Dedifferentiated amniotic fluid mesenchymal stem cell (primary cell): ENCODE measurements at regions not wholly inside any gene's neighbourhood (a gene's known extent, or its start where the extent isn't known, plus 50 kb on each side); places are given as distances from the start of the nearest gene placed in this dataset.
"Not testable (repeated sequence)": the region's sequence is repeated elsewhere in the genome, so short reads cannot be mapped to it uniquely, and the experiment has no call there.

Source experiments
- DNase-seq: peaks from one replicate; pipeline ENCODE4 v3.0.0-alpha.2; 2016; ENCODE audit errors: extremely low spot score

DNA sequence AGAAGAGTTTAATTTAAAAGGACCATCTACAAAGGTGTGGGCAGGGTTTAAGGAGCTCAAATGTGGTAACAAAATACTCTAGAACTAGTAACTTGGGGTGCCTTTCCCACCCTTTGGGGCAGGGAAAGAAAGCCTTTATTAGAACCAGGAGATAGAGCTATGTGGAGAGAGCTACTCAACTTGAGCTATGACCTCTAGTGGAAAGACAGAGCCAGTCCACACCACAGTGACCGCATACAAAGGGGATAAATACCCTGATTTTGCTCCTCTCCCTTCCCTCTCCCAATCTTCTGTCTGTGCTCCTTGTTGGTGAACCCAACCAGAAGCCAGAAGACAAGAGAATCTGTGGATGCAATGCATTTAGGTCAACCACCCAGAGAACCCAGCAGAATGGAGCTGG lies 54.4 kb upstream of the JAK1 start:
- DNase-seq = no peak

DNA sequence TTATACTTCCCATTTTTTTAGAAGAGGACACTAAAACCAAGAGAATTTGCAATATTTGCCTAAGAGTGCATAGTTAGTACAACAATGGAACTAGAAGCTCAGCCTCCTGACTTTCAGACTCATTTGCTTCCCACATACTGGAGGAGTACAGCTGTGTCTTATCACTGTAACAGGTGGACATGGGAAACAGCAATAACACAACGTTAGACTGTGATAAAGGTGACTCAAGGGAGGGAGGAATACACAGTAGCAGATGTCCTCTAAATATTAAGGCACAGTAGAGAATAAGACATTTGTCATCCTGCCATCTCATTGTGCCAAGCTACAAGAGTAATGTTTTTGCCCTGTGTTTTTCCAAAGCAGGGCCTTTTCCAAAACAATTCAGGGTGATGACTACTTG lies 55.4 kb upstream of the JAK1 start:
- DNase-seq = no peak

DNA sequence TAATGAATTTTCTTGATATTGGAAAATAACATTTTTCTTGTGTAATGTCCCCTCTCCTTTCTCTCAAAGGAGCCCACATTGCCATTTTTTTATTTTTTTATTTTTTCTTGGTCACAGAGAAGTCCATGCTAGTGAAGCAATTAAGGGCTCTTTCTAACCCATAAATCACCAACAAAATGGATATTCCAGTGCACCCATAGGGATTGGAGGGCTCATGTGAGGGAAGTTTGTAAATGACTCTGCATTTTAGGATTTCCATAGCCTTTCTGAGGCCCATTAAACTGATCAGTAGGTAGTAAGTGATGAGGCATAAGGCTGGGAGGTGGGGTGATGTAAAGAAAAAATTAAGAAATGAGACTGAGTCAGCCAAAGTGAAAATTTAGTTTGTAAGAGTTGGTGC lies 55.9 kb upstream of the JAK1 start:
- DNase-seq = no peak

DNA sequence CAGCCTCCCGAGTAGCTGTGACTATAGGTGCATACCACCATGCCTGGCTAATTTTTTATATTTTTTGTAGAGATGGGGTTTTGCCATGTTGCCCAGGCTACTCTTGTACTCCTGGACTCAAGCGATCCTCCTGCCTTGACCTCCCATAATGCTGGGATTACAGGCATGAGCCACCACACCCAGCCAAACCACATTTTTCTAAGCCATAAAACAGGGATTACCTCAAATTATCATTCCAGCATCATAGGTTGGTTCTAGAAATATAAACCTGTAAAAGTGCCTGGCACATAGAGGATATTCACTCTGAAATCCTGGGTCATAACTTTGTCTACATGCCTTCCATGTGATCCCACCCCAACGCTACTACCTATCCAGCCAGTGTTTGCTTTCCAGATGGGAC lies 59.4 kb upstream of the JAK1 start:
- DNase-seq = no peak

DNA sequence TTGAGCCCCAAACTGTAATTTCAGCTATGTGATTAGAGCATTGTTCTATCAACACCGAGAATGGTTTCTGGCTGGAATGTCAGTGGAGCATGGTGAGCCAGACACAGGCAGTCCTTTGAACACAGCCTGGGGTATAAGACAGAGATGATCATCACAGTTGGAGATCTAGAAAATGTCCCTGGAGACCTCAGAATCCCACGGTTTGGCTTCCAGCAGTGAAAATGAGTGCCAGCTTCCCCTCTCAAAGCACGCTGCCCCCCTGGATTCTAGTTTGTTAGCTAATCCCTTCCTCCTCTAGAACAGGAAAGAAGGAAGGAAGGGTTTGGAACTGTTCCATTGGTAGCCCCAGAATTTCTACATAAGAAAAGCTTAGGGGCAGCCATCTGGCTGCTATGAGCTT lies 59.9 kb upstream of the JAK1 start:
- DNase-seq = no peak

DNA sequence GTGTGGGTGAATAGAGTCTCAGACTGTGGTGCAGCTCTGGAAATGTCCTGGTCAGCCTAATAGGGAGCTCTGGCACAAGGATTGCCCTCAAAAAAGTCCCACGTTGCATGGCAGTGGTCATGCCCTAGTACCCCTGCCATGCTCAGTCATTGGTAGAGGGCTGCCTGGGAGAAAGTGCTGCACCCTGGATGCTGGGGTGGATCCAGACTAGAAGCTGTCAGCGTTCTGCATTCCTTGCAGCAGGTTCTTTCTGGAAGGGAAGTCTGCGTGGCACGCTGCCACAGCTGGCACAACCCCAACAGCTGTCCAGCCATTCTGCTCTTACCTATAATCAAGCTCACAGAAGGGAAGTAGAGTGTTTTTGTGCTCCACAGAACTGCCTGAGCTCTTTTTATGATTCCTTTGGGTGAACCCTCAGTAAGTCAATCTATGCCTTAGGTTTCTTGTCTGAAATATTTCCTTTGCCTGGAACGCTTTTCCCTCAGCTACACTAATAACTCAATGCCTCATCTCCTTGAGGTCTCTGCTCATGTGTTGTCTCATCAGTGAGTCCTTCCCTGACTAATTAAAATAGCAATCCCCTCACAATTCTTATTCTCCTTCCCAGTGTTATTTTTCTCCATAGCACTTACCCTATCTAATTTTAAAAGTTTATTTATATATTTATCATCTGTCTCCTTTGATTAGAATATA lies 61.5 kb upstream of the JAK1 start:
- no peak for DNase-seq

DNA sequence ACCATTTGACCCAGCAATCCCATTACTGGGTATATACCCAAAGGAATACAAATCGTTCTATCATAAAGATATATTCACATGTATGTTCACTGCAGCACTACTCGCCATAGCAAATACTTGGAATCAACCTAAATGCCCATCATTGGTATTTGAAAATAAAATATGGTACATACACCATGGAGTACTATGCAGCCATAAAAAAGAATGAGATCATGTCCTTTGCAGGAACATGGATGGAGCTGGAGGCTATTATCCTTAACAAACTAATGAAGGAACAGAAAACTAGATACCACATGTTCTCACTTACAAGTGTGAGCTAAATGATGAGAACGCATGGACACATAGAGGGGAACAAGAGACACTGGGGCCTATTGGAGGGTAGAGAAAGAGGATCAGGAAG lies 63.1 kb upstream of the JAK1 start:
- DNase-seq = not testable (repeated sequence)

DNA sequence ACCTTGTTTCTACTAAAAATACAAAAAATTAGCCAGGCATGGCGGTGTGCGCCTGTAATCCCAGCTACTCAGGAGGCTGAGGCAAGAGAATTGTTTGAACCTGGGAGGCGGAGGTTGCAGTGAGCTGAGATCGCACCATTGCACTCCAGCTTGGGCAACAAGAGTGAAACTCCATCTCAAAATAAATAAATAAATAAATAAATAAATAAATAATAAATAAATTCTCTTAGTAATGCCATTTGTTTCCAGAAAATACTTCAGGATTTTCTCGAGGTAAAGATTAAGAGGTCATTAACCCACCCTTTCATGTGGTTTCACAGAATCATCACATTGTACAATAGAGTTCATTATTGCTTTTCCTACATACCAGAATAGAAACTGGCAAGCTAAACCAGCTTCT lies 68.5 kb upstream of the JAK1 start:
- DNase-seq = not testable (repeated sequence)

DNA sequence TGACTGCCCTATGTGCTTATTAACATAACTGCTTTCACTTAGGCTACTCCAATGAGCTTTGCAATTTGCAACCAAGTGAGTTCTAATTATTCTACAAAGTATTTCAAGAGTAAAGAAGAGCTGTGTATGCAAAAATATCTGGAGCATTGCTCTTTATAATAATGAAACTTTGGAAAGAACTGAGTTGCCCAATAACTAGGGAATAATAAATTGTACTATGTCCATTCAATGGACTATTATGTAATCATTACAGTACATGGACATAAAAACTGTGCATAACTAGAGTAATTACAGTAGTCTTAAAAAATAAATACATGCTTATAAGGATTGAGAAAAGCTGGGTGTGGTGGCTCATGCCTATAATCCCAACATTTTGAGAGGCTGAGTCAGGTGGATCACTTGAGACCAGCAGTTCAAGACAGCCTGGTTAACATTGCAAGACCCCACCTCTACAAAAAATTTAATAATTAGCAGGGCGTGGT lies 70.3 kb upstream of the JAK1 start:
- DNase-seq = no peak

DNA sequence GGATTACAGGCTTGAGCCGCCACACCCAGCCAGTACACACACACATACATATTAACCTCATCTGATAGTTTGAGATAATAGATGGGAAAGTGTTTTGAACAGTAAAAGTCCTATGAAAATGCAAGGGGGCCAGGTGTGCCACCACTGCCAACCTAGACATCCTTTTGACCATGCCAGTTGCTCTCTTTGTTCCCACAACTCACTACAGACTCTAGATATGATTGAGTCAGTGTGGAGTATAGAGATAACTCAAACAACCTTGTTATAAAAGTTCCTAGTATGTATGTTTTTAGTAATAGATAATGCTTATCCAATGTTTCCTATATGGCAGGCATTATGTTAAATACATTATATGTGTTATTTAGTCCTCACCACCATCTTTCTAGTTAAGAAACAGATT lies 72.7 kb upstream of the JAK1 start:
- no peak for DNase-seq

DNA sequence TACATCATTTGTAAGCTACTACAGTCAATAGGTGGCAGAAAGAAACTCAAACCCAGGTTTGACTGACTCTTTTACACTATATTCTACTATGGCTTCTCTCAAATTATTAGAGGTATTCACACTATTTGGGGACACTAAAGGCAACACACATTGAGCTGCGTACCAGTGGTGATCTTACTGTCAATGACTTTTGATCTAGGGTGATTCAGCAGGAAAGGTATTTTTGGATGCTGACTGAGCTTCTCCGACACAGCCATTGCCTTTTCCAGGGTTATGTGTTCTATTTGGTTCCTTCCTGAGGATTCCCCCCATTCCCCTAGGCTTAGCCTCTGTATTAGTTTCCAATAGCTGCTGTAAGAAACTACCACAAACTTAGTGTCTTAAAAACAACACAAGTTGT lies 73.2 kb upstream of the JAK1 start:
- no peak for DNase-seq

DNA sequence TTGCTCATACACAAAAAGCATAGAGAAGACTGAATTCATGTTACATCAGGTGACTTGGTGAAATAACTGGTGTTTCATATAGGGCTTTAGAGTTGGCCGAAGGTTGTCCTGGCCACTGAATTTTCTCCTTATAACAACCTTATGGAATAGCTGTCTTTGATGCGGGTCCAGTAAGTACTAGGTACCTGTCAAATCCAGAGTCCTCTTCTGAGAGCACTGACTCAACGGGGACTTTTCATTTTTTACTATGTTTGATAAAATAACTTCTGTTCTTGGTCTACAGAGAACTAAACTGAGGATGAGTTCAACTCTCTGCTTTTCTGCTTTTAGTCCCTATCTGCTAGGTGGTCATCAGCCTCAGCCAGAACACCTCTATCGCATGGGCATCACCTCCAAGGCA lies 76.1 kb upstream of the JAK1 start:
- DNase-seq = no peak

DNA sequence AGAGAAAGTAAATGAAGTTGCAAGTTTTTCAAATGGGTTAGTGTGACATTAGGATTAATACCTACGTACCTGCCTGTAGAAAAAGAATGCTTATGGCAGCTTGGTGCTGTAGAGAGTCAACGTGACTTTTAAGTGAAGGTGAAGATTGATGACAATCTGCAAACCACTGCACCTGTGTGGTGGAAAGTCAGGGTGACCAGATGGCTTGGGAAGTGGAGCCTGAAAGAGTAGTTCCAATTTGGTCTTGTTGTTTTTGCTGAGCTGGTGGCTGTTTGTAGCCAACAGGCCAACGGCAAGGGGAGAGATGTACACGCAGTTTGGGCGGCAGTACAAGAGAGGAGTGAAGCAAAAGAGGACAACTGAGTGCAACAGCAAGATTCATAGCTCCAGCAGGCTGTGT lies 78.1 kb upstream of the JAK1 start:
- no peak for DNase-seq

DNA sequence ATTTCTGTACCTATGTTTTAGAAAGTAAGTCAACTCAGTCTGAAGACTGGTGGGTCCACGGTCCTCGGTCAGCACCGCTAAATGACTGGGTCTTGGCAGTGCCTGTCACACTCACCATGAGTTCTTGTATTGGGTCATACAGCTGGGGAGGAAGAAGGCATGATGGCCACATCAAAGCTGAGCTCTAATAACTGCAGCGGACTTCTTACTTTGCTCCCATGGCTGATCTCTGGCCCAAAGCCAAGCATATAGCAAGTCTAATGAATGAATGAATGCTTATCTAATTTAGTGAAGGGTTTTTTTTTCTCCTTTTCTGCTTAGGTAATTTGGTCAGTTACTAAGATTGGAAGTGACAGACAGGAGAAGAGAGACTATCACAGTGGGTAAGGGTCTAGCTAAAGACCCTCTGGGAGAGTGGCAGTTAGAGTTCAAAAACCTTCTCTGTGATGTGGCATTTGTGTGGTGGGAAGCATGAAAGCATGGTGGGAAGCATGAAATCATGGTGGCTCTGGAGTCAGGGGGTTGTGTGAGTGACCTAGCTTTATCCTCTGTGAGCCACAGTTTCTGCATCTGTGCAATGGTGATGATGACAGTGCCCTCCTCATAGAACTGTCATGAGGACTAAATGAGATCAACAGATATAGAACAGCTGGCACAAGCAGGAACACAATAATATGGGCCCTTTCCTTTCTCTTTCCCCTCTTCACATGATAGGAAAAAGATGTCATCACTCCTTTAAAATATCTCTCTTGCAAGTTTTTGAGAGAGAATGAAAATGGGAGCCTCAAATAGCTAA lies 78.9 kb upstream of the JAK1 start:
- DNase-seq = no peak

DNA sequence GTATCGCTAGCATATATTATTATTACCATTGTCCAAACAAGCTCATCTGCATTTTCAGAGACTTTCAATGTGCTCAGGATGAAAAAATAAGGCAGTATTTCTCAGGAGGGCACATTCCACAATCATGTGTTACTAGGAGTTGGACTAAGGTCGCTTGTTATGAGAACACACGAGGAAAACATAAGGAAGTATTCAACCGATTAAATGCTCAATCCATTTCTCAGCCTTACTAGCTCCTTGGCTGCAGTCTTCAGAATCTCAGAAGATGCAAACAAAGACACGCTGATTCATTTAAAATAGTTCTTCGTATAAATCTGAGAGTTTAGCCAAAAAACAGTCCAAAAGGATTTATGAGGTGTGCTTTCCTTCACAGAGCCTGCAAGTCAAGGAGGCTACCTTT lies 82.0 kb upstream of the JAK1 start:
- no peak for DNase-seq

DNA sequence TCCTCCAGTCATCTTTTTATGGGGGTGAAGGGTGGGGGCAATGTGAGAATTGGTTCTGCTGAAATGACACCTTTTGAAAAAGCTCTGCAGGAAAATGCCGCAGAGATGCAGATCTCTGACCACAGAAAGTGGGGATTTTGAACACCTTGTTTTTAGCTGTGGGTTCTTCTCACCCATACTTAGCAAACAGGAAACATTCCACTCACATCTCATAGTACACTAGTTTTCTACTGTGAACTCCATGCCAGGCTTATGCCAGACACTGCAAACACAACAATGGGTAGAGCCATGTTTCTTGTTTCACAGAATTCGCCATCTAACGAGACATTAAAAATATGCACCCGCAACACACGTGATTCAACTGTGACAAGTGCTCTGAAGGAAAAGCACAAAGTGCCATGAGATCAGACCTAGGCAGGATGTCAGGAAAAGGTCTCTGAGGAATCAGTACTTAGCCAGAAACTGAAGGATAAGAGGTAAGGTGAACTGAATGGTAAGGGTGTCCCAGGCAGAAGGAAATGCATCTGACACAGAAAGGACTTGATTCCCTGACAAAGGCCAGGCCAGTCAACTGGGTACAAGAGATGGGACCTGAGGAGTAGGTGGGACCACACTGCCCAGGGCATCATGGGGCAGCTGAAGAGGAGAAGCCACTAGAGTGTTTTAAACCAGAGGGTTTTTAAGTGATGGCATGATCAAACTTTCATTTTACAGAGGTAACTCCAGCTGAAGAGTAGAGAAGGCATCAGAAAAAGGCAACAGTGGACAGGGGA lies 83.8 kb upstream of the JAK1 start:
- DNase-seq = no peak

DNA sequence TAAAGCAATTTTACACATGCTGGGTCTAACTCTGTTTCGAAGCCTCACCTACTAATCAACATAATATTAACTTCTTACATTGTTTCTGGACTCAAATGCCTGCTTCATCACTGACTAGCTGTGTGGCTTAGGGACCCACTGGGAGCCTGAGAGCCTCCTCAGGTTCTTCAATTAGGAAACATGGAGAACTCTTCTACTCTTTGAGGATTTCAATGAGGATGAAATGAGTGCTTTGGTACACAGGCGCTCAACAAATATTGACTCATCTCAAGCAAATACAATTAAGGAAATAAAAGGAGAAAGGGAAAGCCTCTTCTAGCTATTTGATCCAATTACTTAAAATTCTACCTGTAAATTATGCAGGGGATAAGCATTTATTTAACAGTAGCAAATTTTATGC lies 84.4 kb upstream of the JAK1 start:
- DNase-seq = no peak

DNA sequence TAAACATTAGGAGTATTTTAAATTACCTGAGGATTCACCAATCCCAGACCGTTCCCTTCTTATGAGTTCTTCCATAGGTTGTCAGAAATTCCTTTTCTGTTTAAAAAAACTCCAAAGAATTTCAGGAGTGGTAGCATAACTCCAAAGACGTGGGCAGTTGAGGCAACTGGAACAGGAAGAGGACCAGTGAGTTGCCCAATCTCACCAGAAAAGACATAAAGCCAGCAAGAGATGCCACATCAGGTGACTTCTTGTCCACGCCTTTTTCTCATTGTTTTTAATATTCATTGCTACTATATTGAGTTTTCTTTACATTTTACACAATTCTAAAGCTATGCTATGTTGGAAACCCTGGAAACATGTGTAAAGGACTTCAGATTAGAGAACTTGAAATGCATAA lies 88.1 kb upstream of the JAK1 start:
- no peak for DNase-seq

DNA sequence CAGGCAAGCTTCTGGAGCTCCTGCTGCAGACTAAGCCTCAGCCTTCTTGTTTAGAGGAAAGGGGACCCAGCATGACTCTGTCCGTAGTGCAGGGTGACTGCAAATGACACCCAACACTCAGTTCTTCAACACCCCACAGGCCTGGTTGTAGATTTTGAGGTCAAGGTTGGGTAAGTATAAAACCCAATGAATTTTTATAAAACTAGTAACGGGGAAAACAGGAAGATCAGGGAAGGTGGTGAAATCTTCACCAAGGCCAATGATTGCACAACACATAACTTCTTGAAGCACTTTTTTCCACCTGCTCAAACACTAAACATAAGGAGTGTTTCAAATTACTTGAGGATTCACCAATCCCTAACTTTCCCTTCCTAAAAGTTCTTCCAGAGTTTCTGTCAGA lies 89.4 kb upstream of the JAK1 start:
- DNase-seq = no peak

DNA sequence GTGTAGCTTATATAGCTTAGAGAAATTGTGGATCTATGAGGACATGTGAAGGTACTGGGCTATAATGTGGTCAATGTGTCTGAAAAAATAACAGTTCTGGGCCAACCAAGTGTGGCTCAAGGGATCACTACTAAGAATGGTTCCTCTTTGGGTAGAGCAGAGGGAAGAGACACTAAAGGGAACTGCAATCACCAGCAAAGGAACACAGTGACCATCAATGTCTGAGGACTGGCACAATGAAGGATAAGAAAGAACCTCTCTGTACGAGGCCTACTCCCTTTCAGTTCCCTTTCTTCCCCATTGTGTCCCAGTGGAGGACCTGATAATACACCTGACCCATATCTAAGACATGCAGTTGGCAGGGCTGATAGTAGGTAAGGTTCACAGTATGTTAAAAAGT lies 89.9 kb upstream of the JAK1 start:
- DNase-seq = no peak

DNA sequence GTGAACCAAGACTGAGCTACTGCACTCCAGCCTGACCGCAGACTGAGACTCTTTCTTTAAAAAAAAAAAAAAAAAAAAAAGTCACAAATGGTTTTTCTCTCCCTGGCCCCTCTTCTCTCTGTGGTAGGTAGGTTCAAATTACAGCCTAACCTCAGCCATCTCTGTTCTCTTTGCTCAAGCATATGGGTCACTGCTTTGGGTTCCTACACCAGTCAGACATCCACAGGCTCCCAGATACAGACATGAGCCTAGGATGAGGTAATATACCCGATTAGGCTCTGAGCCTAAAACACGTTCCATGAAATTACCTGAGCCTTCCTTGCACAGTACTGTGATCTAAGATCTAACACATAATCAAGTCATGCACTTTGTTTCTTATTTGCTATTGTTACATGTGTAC lies 90.5 kb upstream of the JAK1 start:
- DNase-seq = no peak

DNA sequence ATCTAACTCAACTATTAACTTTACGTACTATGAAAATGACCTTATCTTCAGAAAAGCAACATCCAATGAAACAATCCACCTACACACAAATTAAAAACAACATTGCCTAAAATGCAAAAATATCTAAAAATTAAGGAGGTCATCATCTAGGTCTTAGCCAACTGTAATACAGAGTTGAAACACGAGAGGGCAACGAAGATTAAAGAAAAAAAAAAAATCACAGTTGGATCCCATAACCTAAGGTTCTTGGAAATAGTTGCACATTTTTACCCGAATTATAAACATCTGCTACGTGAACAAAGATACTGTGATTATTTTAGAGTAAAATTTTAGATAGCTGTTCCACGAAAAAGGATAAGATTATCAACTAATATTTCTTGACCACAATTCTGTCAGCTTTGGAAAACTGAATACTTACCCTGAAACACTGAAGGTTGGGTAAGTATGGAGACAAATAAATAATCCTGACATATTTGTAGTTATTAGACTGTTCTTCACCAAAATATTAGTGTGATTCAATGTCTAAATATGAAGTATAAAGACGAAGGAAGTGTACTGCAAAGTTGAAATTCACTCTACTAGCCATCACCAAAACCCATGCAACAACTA lies 88.0 kb upstream of the AK4 start:
- DNase-seq = peak; percentile 54
